NCI-H128 (cell line): ENCODE measurements at regions not wholly inside any gene's neighbourhood (a gene's known extent, or its start where the extent isn't known, plus 50 kb on each side); places are given as distances from the start of the nearest gene placed in this dataset.

Experiments
- DNase-seq: peaks from one replicate; lab custom pipeline; 2025; ENCODE audit not compliant: unreplicated experiment; lab: John Stamatoyannopoulos, UW

GRCh38 chr4:1543561-1543960 lies 137.3 kb upstream of the NKX1-1 start:
- DNase-seq = no peak

DNA sequence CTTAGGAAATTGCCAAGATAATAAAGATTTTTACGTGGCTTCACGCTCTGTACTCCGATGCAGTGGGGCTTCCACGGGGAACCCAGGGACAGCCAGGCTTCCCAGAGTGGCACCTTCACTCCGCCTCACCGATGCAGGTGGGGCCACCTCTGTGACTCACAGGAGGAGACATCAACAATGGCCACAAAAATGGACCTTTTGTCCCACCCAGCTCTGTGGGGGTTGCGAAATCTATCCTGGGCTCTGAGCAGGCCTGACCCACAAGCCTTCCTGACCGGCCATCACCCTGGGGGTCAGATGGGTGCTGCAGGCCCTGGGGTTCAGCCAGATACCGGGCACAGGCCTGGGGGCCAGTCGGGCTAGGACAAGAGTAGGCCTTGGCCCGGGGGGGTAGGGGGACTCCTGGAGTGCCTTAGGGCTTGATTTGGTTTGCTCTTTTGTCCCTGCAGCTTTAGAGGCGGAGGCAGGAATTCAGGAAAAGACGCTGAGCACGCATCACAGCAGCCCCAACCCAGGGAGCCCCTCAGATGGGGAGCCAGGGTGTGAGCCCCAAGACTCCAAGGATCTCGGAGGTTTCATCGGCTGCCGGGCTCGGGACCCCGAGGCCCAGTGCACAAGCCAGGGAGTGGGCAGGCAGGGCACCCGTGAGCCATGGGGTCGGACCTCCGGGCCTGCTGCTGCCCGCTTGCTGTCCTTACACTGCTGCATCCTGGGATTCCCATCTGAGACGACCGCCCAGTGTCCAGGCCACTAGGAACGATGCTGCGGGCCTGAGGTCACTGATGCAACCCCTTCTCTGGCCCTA lies 136.5 kb upstream of the NKX1-1 start:
- DNase-seq = no peak

GRCh38 chr4:1542226-1542490 lies 135.9 kb upstream of the NKX1-1 start:
- no peak for DNase-seq

DNA sequence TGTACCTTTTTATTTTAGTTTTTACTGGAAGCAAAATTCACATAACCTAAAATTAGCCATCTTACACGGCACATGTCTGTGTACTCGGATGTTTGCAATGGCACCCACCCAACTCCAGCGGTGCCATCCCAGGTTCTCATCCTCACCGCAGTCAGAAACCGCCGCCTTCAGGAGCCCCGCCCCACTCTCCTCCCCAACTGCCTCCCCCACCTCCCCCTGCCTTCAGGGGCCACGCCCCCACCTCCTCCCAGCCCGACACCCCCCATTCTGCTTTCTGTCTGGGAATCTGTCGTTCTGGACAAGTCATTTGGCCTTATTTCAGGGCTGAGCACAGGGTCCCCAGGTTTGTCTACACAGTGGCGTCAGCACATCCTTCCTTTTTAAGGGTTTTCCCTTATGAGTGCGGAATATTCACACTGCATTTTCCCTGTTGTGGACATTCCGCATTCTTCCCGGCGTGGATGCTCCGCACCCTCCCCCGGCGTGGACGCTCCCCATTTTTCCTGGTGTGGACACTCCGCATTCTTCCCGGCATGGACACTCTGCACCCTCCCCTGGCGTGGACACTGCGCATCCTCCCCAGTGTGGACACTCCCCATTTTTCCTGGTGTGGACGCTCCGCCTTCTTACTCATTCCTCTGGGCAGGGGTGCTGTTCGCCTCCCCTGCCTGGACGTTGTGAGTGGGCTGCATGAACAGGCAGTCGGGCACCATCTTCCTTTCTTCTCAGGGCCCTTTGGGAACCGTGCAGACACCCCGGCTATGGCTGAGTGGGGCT lies 135.4 kb upstream of the NKX1-1 start:
- DNase-seq = no peak

DNA sequence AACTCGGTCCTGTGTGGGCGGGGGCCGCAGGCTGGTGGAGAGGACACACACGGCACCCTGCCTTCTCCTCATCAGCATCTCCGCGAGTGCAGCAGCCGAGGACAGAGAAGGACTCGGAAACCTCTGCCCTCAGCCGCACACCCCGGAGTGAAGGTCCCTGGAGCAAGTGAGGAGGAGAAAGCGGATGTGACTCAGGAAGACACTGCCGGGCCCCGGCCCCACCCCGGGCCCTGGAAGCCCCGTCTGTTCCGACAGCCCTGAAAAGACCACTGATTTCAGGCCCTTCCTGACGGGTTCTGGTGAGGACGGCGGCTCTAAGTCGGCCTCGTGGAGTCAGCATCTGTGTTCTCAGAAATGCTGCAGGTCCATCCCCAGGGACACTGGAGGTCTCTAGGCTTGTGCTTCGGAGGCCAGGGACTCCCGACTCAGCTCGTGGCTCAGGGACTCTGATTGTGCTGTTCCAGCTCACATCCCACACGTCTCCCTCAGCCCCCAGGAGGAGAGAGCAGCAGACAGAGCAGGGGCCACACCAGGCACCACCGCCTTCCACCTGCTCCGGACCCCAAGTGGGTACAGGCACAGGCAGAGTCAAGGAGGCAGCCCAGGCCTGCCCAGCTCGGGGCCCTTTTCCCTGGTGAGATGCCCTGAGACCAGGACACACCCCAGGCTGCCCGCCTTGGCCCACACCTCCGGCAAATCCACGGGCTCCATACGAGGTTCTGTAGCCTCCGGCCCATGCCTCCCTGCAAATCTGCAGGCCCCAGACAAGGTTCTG lies 134.5 kb upstream of the NKX1-1 start:
- DNase-seq = no peak

GRCh38 chr4:1539859-1540600 lies 133.8 kb upstream of the NKX1-1 start:
- no peak for DNase-seq

- DNase-seq = no peak
These were observed 132.9 kb upstream of the NKX1-1 start for GRCh38 chr4:1538941-1539772.

GRCh38 chr4:1538096-1538410 lies 131.8 kb upstream of the NKX1-1 start:
- DNase-seq = no peak

- DNase-seq = no peak
These were observed 131.3 kb upstream of the NKX1-1 start for GRCh38 chr4:1537410-1538095.

- no peak for DNase-seq
These were observed 130.6 kb upstream of the NKX1-1 start for GRCh38 chr4:1536579-1537409.

DNA sequence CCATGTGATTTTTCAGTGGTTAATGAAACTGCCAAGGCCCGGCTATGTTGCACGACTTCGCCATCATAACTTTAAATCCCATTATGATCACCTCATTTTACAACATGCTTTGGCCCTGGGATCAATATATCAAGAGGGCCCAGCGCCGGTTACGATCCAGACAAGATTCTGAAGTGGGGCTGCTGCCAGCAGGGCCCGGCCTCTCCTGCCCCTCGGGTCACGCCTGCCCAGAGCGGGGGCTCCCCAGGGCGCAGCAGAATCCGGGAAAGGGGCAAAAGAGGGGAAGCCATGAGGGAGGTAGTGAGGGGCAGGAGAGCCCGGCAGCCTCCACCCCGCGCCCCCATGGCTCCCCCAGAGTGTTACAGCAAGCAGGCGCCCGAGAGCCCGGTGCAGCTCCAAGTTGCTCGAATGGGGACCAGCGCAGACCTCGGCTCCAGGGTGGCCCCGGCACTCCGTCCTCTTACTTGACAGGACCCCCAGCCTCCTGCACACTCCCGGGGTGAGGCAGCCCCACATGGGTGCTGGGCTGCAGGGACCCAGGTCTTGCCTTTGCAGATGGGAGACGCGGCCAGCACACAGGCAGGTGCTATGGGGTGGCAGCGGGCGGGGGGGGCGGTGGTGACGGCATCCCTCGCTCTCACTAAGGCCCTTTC lies 129.8 kb upstream of the NKX1-1 start:
- no peak for DNase-seq

DNA sequence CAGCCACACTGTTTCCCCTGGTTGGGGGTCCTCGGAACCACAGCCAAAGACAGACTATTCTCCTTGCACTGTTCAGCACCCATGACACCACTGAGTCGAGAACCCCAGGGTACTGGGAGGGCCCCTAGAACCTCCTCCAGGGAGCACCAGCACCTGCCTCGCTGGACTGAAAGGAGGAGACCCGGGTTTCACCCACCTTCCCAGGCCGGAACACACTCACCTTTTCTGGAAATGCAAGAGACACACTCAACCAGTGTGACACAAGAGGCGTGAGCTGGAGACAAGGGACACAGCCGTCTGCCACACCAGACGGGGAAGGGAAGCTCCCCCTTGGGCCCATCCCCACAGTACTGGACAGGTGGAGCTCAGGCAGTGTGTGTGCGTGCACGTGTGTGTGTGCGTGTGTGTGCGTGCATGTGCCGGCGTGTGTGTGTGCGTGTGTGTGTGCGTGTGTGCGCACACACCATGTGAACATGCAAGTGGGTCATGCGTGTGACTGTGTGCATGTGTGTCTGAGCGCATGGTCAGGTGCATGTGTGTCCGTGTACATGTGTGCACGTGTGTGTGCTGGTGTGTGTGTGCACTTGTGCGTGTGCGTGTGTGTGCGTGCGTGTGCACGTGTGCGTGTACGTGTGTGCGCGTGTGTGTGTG lies 128.8 kb upstream of the NKX1-1 start:
- no peak for DNase-seq

- no peak for DNase-seq
These were observed 128.0 kb upstream of the NKX1-1 start for GRCh38 chr4:1534095-1534872.

DNA sequence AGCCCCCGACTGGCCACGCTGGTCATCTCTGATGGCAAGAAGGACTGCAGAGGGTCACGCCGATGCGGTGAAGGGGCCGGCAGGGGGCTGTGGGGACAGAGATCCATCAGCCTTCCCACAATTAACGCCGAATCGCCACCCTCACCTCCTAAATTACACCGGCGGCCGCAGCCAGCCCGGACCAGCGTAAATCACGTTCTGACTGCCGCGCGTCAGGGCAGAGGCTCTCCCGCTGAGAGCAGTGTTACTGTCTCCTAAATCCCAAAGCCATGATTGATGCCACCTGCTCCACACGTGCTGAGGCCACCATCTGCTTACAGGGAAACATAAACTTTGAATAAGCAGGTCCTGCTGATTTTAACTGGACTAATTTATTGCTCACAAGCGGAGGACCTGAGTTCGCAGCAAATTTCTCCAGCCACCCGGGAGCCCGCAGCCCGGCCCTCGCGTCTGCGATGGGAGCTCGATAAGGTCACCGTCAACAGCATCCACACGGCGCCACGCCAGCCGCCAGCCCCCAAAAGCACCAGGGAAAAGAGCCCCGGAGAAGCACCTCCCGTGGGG lies 127.3 kb upstream of the NKX1-1 start:
- no peak for DNase-seq

DNA sequence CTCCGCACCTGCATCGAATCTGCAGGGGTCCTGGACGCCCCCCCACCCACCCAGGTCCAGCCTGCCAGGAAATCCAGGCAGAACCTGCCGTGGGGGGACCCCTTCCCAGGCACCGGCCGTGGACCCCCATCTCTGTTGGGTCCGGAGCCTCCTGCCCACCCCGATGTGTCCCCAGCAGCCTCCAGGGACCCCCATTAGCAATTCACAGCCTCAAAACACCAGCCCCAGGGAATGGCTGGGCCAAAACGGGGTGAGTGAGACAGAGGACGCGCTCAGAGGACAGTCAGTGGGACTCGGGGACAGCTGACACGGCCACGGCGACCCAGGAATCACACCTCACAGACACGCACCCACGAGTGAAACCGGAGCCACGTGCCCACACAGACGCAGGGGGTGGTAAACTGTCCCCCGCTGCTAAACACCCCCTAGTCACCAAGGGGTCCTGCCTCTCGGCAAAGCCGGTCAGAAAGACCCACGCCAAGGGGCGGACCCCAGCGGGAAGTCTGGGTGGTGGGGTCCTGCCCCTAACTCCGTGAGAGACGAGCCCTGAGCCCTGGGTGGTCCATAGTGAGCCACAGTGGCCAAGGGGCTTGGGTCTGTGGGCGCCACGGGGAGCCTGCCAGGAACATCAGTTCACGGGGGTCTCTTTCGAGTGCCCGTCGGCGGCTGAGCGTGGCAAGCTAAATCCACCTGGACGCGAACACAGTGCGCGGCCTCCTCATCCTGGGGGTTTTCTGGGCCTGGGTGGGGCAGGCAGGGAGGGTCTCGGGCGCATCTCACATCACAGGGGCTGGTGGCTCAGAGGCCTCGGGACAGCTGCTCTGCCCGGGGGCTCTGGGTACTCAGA lies 126.5 kb upstream of the NKX1-1 start:
- no peak for DNase-seq
